GM20000 (cell line): ENCODE measurements at regions not wholly inside any gene's neighbourhood (a gene's known extent, or its start where the extent isn't known, plus 50 kb on each side); places are given as distances from the start of the nearest gene placed in this dataset.

Experiments used
- DNase-seq: peaks from one replicate; pipeline ENCODE4 v3.0.0; 2012; ENCODE audit warnings: low spot score
- CTCF ChIP-seq: IDR thresholded peaks from 2 replicates; pipeline ENCODE4 v1.5.1; 2012; ENCODE audit warnings: mild to moderate bottlenecking, control low read depth; ENCODE audit errors: extremely low read depth, missing control alignments

GRCh38 chr9:23606107-23606506 is 219.9 kb downstream of the ELAVL2 start:
- no peak for TF ChIP-seq CTCF
- DNase-seq = no peak

- TF ChIP-seq CTCF = no peak
- DNase-seq = no peak
Measured at GRCh38 chr9:23608456-23608855, 217.6 kb downstream of the ELAVL2 start.

GRCh38 chr9:23611869-23612268 is 214.2 kb downstream of the ELAVL2 start:
- no peak for TF ChIP-seq CTCF
- DNase-seq = no peak

GRCh38 chr9:23615569-23615968 is 210.5 kb downstream of the ELAVL2 start:
- no peak for DNase-seq
- TF ChIP-seq CTCF = no peak

GRCh38 chr9:23621188-23621587 is 204.9 kb downstream of the ELAVL2 start:
- no peak for DNase-seq
- no peak for TF ChIP-seq CTCF

- no peak for TF ChIP-seq CTCF
- no peak for DNase-seq
Measured at GRCh38 chr9:23621924-23622323, 204.1 kb downstream of the ELAVL2 start.

- DNase-seq = no peak
- TF ChIP-seq CTCF = no peak
Measured at GRCh38 chr9:23622396-23622795, 203.6 kb downstream of the ELAVL2 start.
